ENCODE measurements at regions not wholly inside any gene's neighbourhood (a gene's known extent, or its start where the extent isn't known, plus 50 kb on each side); places are given as distances from the start of the nearest gene placed in this dataset.

DNA sequence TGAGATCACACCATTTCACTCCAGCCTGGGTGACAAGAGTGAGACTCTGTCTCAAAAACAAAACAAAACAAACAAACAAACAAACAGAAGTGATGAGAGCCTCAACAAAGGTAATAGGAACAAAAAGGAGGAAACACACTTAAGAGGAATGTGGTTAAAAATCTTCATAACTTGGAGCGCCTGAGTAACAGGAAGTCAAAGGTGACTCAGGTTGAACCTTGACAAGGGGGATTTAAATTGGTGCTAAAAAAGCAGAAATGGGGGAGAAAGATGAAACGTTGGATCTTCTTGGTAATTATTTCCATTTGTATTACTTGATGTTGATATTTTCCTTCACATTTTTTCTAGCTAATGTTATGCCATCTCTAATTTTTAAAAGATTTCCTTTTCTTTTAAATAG, 318.5 kb upstream of the TCF4 start (continued):
- TF ChIP-seq, protein P1, sequence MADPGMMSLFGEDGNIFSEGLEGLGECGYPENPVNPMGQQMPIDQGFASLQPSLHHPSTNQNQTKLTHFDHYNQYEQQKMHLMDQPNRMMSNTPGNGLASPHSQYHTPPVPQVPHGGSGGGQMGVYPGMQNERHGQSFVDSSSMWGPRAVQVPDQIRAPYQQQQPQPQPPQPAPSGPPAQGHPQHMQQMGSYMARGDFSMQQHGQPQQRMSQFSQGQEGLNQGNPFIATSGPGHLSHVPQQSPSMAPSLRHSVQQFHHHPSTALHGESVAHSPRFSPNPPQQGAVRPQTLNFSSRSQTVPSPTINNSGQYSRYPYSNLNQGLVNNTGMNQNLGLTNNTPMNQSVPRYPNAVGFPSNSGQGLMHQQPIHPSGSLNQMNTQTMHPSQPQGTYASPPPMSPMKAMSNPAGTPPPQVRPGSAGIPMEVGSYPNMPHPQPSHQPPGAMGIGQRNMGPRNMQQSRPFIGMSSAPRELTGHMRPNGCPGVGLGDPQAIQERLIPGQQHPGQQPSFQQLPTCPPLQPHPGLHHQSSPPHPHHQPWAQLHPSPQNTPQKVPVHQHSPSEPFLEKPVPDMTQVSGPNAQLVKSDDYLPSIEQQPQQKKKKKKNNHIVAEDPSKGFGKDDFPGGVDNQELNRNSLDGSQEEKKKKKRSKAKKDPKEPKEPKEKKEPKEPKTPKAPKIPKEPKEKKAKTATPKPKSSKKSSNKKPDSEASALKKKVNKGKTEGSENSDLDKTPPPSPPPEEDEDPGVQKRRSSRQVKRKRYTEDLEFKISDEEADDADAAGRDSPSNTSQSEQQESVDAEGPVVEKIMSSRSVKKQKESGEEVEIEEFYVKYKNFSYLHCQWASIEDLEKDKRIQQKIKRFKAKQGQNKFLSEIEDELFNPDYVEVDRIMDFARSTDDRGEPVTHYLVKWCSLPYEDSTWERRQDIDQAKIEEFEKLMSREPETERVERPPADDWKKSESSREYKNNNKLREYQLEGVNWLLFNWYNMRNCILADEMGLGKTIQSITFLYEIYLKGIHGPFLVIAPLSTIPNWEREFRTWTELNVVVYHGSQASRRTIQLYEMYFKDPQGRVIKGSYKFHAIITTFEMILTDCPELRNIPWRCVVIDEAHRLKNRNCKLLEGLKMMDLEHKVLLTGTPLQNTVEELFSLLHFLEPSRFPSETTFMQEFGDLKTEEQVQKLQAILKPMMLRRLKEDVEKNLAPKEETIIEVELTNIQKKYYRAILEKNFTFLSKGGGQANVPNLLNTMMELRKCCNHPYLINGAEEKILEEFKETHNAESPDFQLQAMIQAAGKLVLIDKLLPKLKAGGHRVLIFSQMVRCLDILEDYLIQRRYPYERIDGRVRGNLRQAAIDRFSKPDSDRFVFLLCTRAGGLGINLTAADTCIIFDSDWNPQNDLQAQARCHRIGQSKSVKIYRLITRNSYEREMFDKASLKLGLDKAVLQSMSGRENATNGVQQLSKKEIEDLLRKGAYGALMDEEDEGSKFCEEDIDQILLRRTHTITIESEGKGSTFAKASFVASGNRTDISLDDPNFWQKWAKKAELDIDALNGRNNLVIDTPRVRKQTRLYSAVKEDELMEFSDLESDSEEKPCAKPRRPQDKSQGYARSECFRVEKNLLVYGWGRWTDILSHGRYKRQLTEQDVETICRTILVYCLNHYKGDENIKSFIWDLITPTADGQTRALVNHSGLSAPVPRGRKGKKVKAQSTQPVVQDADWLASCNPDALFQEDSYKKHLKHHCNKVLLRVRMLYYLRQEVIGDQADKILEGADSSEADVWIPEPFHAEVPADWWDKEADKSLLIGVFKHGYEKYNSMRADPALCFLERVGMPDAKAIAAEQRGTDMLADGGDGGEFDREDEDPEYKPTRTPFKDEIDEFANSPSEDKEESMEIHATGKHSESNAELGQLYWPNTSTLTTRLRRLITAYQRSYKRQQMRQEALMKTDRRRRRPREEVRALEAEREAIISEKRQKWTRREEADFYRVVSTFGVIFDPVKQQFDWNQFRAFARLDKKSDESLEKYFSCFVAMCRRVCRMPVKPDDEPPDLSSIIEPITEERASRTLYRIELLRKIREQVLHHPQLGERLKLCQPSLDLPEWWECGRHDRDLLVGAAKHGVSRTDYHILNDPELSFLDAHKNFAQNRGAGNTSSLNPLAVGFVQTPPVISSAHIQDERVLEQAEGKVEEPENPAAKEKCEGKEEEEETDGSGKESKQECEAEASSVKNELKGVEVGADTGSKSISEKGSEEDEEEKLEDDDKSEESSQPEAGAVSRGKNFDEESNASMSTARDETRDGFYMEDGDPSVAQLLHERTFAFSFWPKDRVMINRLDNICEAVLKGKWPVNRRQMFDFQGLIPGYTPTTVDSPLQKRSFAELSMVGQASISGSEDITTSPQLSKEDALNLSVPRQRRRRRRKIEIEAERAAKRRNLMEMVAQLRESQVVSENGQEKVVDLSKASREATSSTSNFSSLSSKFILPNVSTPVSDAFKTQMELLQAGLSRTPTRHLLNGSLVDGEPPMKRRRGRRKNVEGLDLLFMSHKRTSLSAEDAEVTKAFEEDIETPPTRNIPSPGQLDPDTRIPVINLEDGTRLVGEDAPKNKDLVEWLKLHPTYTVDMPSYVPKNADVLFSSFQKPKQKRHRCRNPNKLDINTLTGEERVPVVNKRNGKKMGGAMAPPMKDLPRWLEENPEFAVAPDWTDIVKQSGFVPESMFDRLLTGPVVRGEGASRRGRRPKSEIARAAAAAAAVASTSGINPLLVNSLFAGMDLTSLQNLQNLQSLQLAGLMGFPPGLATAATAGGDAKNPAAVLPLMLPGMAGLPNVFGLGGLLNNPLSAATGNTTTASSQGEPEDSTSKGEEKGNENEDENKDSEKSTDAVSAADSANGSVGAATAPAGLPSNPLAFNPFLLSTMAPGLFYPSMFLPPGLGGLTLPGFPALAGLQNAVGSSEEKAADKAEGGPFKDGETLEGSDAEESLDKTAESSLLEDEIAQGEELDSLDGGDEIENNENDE (IDR thresholded peaks at IDR 0.05; ENCODE audit: insufficient replicate concordance, low read length): no peak
- TF ChIP-seq, protein P2, sequence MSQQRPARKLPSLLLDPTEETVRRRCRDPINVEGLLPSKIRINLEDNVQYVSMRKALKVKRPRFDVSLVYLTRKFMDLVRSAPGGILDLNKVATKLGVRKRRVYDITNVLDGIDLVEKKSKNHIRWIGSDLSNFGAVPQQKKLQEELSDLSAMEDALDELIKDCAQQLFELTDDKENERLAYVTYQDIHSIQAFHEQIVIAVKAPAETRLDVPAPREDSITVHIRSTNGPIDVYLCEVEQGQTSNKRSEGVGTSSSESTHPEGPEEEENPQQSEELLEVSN (IDR thresholded peaks at IDR 0.05): no peak
- TF ChIP-seq CBX8 (IDR thresholded peaks at IDR 0.05; ENCODE audit: borderline replicate concordance, low read depth, low read length) (no peak), JUND (IDR thresholded peaks at IDR 0.05; ENCODE audit: low read length) (no peak), RFX5 (IDR thresholded peaks at IDR 0.05; ENCODE audit: borderline replicate concordance, low read depth, low read length) (no peak), TAF1 (IDR thresholded peaks at IDR 0.05; ENCODE audit: low read depth, low read length) (no peak)
- TF ChIP-seq, protein P3, sequence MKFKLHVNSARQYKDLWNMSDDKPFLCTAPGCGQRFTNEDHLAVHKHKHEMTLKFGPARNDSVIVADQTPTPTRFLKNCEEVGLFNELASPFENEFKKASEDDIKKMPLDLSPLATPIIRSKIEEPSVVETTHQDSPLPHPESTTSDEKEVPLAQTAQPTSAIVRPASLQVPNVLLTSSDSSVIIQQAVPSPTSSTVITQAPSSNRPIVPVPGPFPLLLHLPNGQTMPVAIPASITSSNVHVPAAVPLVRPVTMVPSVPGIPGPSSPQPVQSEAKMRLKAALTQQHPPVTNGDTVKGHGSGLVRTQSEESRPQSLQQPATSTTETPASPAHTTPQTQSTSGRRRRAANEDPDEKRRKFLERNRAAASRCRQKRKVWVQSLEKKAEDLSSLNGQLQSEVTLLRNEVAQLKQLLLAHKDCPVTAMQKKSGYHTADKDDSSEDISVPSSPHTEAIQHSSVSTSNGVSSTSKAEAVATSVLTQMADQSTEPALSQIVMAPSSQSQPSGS (IDR thresholded peaks at IDR 0.05; ENCODE audit: low read length): no peak

Data from H1 (cell line).